NCI-H1694 (cell line): ENCODE measurements at regions not wholly inside any gene's neighbourhood (a gene's known extent, or its start where the extent isn't known, plus 50 kb on each side); places are given as distances from the start of the nearest gene placed in this dataset.
"Not testable (repeated sequence)": the region's sequence is repeated elsewhere in the genome, so short reads cannot be mapped to it uniquely, and the experiment has no call there.

Experiments used
- DNase-seq: peaks from one replicate; lab custom pipeline; 2025; lab: John Stamatoyannopoulos, UW

GRCh38 chr12:33323823-33324222, 115.8 kb downstream of the SYT10 start:
- DNase-seq, result no peak

DNA sequence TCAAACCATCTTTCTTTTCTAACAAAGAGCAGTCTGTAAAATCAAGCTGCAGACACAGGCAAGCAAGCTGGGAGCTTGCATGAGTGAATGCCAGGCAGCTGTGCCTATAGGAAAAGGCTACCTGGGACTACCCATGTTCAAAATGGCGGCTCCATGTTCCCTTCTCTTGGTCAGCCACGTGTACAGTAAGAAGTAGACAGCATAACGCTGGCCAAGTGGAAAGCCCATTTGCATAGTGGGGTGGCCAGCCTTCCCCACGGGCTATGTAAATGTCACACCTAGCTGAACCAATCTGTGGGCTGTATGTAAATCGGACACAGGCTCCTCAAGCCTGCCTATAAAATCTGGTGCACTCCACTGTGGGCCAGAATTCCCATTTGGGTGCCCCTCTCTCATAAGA, 117.1 kb downstream of the SYT10 start:
- DNase-seq, result no peak

DNA sequence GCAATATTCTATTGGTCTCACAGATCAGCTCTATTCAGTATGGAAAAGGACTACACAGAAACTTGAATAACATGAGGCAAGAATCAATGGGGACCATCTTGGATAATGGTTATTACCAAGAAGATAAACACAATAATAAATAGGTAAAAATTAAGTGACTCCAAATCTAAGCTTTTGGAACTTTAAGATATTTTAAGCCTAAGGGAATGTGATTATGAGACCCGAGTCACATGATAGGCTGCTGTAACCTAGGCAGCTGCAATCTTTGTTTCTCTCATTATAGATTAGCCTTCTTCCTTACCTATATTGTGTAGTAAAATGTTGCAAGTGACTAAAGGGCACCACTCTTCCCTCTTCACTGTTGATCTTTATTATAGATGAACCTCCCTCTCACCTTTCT, 121.9 kb downstream of the SYT10 start:
- no peak for DNase-seq

GRCh38 chr12:33314223-33314622, 125.4 kb downstream of the SYT10 start:
- no peak for DNase-seq

DNA sequence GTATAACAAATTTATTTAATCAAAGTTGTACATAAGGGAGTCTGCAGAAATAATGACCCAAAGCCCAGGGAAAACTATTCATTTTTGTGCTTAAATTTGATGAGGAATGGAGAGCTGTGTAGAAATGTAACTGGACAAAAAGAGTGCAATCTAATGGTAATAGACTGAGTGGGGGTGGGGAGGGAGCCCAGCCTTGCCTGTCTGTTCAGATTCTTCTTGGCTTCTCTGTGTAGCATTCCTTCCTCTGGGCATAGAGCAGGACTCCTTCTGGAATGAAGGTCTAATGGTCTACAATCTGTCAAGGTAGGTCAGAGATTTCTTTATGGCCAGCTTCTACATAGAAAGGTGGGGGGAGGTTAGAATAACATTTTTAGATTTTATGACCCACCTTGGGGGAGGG, 126.1 kb downstream of the SYT10 start:
- DNase-seq, result no peak

DNA sequence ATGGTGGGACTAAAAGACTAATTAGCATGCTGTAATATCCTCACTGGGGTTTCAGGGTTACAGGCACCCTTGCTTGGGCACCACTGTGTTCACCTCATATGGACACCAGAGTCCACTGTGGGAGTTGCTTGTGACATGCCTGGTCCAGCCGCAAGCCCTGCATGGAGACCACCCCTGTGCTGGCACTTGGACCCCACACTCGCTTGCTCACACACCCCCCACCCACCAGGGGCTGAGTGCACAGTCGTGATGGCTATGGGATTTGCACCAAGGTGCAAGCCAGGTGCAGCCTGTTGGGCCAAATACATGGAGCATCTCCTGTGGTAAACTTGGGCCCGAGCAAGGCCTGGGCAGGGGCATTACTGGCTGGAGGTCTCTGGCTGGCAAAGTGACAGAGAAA, 129.1 kb downstream of the SYT10 start:
- DNase-seq, result no peak

- no peak for DNase-seq
These were observed 135.4 kb downstream of the SYT10 start for GRCh38 chr12:33304176-33304575.

DNA sequence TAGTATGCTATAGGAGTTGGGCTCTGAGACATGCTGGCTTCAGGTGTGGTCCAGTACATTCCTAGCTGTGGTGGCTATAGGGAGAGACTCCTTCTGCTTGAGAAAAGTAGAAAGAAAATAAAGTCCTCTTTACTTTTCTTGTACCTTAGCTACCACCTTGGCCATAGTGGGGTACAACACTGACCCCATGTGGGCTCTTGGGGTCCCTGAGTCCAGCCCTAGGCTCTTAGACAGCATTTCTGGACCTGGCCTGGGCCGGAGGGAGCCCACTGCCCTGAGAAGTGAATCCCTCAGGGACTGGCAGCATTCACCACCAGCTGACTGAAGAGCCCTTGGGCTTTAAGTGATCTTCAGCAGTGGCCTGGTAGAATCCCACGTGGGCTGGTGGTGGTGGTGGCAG, 143.1 kb downstream of the SYT10 start:
- no peak for DNase-seq

DNA sequence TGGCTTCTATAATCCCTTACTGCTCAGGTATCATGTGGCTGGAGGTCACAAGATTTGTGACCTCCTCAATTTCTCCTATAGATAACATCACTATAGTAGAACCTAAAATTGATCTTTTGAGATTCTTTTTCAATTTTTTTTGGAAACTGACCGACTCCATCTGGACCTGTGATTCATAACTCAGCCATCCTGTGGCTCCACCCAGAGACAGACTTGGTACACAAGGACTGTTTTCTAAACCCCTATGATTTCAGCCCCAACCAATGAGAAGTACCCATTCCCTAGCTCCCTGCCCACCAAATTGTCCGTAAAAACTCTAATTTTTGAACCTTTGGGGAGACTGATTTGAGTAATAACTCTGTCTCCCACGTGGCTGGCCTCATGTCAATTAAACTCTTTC, 148.9 kb downstream of the SYT10 start:
- no peak for DNase-seq

DNA sequence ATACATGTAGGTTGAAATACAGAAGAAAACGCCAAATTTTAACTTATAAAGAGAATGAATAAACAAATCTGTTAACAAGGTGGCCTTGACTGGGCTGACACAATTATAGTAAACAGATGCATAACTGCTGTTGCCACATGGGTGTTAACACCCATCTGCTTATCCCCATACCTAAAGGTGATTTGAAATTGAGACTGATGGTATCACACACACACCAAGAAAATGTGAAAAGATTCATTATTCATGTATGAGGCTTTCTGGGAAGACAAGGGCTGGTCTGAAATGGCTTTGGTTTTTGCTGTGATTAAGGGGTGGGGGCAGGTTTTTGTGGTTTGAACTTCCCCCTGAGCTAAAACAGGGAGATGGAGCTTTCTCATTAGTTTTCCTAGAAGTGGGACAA, 156.6 kb downstream of the SYT10 start:
- DNase-seq, result no peak

GRCh38 chr12:33277376-33277775, 162.2 kb downstream of the SYT10 start:
- no peak for DNase-seq

DNA sequence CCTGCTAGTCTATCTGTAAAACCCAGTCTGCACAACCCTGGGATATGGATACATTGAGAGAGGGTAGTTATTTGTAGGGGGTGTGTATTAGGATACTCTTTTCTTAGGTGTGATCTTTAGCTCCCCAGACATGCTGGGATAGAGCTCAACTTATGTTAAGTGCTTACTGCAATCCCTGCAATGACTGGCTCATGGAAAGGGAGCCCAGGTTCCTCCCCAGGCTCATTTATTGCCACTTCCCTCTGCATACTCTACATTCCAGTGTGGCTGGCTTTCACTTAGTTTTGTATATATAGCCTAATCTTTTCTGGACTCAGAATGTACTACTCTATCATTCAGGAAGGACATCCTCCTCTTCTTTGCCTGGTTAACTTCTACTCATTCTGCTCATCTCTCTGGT, 172.0 kb downstream of the SYT10 start:
- no peak for DNase-seq

DNA sequence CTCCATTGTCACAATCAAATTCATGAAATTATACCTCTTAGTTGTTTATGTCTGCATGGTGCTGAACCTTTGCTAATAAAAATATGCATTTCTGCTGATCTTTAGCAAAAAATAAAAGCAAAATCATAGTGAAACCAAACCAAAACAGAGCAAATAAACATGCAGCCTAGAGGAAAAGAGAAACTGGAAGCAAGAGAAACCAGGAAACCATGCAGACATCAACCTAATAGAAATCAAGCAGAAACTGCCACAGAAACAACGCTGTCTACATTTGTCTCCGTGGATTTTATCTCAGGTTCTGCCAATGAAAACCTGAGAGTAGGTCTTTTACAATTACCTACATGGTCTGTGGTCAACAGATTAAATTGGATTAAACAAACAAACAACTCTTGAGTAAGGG, 173.7 kb downstream of the SYT10 start:
- no peak for DNase-seq

GRCh38 chr12:33265033-33265731, 174.4 kb downstream of the SYT10 start:
- DNase-seq, result no peak

- no peak for DNase-seq
These were observed 186.4 kb downstream of the SYT10 start for GRCh38 chr12:33253178-33253577.

GRCh38 chr12:33251548-33251947, 188.1 kb downstream of the SYT10 start:
- no peak for DNase-seq

DNA sequence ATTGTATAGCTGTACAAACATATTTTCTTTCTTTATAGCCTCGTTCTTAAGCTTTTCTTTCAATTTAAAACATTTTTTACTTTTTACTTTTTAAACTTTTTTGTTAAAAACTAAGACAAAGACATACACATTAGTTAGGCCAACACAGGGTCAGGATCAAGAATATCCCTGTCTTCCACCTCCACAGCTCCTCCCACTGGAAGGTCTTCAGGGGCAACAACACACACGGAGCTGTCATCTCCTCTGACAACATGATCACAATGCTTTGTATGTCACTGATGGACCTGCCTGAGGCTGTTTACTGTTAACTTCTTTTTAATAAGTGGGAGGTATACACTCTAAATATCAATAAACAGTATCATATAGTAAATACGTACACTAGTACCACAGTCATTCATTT, 191.3 kb downstream of the SYT10 start:
- no peak for DNase-seq

GRCh38 chr12:33247625-33248024, 192.0 kb downstream of the SYT10 start:
- DNase-seq, result no peak

DNA sequence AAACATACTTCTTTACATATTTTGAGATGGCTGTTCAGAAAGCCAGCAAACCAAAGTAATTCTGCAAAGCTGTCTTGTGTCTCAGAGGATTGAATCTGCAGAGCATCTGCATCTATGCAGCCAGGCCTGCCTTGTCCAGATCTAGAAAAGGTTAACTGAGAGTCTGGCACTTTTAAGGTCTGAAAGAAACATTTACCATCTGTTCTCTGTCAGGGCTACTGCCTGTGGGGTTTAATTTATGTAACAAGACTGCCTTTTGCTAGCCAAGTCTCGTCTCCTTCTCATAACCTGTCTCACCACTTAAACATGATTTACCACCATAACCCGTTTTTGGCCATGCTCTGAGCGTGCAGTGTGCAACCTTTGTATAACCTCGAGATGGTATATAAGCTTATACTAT, 194.2 kb downstream of the SYT10 start:
- DNase-seq, result no peak

DNA sequence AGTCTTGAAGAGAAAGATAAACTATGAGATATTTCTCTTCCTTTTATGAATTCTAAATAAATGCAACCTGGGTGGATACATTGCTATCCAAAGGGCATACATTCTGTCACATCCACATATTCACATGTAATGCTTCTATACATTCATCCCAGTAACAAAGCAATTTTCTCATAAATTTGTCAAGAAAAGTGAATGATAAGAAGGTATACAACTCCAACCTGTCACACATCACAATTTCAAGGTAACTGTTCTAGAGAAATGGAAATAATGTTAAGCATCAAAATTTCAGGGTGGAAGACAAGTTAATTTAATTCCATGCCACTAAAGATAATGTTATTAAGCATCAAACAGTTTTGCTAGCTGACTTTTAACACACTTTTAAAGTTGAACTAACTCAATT, 212.9 kb downstream of the SYT10 start:
- no peak for DNase-seq

DNA sequence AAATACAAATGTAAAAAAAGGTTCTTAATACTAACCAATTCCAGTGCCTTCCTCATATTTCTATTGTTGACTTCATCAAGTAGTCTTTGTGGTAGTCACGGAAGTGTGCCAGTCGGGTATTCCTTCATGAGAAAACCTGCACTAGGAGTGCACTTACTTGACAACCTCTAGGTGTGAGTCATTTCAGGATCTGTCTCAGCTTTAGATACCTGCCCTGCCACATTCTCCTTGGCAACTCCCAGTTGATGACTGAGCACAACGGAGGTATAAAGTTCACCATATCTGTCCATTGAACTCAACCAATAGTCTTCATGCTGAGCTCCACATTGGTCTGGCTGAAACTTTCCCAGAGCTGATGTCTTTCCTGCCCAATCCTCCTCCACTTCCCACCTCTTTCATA, 215.7 kb downstream of the SYT10 start:
- DNase-seq, result no peak

DNA sequence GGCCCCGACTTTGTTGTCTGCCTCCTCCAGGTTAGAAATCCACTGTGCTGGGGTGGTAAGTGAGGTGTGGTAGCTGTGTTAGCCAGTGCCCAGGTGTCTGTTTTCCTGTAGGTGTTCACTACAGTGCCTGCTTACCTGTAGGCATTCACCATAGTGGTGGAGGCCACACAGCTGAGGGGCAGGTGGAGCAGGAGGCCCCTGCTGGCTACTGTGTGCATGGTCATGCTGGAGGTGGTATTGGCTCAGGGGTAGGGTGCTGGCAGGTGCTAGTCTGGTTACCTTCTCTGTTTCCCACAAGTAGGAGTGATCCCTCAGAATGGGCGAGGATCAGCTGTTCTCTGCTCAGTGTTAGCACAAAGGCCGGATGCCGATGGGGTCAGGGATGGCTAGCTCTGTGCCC, 217.3 kb downstream of the SYT10 start:
- DNase-seq, result no peak

GRCh38 chr12:33205981-33206380, 233.6 kb downstream of the SYT10 start:
- DNase-seq, result no peak

DNA sequence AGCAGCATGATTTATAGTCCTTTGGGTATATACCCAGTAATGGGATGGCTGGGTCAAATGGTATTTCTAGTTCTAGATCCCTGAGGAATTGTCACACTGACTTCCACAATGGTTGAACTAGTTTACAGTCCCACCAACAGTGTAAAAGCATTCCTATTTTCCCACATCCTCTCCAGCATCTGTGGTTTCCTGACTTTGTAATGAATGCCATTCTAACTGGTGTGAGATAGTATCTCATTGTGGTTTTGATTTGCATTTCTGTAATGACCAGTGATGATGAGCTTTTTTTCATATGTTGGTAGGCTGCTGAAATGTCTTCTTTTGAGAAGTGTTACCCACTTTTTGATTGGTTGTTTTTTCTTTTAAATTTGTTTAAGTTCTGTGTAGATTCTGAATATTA, 245.2 kb downstream of the SYT10 start:
- not testable (repeated sequence) for DNase-seq

DNA sequence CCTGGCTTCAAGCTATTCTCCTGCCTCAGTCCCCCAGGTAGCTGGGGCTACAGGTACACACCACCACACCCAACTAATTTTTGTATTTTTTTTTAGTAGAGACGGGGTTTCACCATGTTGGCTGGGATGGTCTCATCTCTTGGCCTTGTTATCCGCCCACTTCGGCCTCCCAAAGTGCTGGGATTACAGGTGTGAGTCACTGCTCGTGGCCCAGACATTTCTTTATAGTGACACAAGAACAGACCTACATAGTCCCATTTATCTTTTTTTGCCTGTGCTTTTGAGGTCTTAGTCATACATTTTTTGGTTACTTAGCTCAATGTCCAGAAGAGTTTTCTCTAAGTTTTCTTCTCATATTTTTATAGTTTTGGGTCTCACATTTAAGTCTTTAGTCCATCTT, 247.4 kb downstream of the SYT10 start:
- no peak for DNase-seq
